GM10847 (cell line): ENCODE measurements at regions not wholly inside any gene's neighbourhood (a gene's known extent, or its start where the extent isn't known, plus 50 kb on each side); places are given as distances from the start of the nearest gene placed in this dataset.

Experiments used
- POLR2A ChIP-seq: IDR thresholded peaks from 2 replicates; pipeline ENCODE4 v1.6.1; 2011; ENCODE audit not compliant: insufficient read length; ENCODE audit errors: extremely low read depth

GRCh38 chr16:31714903-31715504 is 158.6 kb upstream of the ZNF267 start:
- no peak for TF ChIP-seq POLR2A

DNA sequence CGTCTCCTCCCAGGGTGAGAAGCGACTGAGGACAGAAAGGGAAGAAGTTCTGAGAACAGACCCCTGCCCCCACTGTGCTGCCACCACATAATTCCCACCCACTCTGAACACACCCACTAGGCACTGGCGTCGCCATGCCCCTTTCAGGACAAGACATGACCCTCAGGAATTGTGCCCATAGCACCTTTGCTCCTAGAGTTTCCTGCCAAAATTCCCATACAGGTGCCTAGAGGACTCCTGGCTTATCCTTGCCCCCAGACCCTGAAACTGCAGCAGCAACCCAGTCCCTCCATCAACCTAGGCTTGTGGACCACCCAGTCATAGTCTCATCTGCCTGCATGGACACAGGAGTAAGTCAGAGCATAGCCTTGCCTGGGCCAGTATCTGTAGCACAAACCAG is 157.7 kb upstream of the ZNF267 start:
- TF ChIP-seq POLR2A = no peak

DNA sequence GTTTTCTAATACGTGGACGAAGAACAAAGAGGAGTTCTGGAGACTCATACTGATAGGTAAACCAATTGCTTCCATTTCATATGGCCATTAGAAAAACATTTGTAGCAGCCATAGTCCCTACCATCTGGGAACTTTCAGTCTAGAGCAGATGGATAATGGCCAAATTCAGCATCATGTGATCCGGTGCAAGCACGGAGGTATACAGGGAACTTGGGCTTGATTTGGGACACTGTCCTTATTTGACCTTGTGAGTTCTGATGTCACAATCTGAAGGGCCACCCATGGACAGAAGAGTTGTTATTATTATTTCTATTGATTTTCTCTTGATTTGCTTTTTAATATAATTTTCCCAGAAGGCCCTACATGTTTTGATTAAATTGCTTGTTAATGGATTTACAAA is 154.6 kb upstream of the ZNF267 start:
- TF ChIP-seq POLR2A = no peak

- no peak for TF ChIP-seq POLR2A
These were observed 146.1 kb upstream of the ZNF267 start for GRCh38 chr16:31727553-31727952.

DNA sequence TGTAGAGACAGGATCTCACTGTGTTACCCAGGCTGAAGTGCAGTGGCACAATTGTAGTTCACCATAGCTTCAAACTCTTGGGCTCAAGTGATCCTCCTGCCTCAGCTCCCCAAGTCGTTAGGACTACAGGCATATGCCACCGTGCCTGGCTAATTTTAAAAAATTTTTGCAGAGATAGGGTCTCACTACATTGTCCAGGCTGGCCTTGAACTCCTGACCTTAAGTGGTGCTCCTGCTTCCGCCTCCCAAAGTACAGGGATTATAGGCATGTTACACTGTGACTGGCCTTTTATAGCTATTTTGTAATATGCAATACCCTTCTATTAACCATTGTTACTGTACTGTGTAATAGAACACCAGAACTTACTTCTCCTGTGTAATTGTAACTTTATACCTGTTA is 139.3 kb upstream of the ZNF267 start:
- no peak for TF ChIP-seq POLR2A

GRCh38 chr16:31745900-31746299 is 127.7 kb upstream of the ZNF267 start:
- no peak for TF ChIP-seq POLR2A

DNA sequence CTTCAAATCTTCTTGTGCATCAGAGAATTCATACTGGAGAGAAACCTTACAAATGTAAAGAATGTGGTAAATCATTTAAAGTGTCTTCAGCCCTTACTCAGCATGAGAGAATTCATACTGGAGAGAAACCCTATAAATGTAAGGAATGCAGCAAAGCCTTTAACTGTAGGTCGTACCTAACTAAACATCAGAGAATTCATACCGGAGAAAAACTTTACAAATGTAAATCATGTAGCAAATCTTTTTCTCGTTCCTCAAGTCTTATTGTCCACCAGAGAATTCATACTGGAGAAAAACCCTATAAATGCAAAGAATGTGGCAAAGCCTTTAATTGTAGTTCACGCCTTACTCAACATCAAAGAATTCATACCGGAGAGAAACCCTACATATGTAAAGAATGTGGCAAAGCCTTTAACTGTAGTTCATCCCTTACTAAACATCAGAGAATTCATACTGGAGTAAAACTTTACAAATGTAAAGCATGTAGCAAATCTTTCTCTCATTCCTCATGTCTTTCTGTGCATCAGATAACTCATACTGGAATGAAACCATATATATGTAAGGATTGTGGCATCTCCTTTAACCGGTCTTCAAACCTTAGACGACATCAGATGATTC is 118.5 kb upstream of the ZNF267 start:
- no peak for TF ChIP-seq POLR2A

DNA sequence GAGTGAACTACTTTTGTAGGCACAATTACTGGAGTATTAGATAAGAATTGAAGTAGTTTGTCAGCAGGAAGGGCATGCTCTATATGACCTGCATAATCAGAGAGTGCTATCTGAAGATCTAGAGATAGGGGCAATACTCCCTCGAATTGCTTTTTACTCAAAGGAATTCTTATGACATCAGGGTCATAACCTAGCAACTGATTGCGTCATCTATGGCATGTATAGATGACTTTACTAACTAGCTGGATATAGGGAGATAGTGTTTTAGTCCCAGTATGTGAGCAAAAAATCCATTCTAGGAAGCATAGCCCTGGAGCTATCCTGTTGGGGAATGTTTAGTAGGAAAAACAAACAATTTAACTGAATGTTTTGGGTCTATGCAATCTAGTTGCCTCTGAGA is 109.5 kb upstream of the ZNF267 start:
- TF ChIP-seq POLR2A = no peak

DNA sequence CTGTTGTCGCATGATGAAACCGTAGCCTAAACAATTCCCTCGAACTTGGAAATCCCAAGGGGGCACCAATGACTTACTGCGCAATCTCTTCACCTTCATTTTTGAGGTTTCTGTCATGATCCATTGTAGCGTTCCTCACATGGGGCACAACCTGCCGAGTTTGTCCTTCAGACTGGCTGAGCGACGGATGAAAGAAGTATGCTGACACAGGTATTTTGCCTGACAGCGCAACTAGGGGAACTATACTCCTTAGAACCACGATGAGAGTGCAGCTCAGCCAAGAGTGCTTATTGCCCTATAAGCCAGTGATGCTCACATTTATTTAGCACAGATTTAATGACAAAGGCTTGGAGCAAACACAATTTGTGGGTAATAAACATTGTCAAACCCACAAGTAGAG is 106.3 kb upstream of the ZNF267 start:
- TF ChIP-seq POLR2A = no peak

GRCh38 chr16:31780342-31780741 is 93.3 kb upstream of the ZNF267 start:
- no peak for TF ChIP-seq POLR2A

DNA sequence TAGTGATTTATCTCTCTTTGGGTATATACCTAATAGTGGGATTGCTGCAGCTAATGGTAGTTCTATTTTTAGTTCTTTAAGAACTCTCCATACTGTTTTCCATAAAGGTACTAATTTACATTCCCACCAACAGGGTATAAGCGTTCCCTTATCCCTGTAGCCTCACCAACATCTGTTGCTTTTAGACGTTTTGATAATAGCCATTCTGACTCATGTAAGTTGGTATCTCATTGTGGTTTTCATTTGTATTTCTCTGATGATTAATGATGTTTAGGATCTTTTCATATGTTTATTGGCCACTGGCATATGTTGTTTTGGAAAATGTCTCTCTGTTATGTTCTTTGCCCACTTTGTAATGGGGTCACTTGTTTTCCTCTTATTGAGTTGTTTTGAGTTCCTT is 88.5 kb upstream of the ZNF267 start:
- no peak for TF ChIP-seq POLR2A

DNA sequence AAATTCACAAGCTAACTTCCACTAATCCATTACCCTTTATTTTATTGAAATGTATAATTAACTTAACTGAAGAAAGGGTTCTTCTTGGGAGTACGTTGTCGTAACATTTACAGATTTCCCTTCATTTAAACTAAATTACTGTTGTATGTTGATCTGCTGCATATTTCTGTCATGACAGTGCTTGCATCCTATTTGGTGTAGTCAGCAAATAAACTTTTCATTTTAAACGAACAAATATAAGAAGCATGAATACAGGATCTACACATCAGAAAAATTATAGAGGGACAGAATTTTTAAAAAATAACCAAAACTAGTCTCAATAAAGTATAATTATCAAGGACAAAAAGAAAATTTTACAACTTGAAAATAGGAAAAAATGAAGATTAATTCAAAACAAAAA is 66.5 kb upstream of the ZNF267 start:
- TF ChIP-seq POLR2A = no peak

DNA sequence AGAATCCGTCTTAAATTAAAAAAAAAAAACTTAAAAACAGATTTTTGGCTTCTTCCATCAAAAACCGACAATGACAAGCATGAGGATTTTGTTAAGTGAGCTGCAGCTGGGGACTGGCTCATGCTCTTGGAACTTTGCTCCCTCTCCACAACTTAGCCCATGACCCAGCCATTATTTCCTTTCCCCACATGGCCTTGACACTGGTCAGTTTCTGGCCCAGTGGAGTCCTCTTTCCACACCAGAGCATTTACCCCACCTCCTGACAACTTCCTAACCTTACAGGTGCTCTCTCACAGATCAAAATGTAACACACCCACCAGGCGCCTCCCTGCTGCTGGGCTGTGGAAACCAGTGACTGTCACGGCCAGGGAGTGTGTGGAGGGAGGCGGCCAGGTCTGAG is 62.7 kb upstream of the ZNF267 start:
- TF ChIP-seq POLR2A = no peak

DNA sequence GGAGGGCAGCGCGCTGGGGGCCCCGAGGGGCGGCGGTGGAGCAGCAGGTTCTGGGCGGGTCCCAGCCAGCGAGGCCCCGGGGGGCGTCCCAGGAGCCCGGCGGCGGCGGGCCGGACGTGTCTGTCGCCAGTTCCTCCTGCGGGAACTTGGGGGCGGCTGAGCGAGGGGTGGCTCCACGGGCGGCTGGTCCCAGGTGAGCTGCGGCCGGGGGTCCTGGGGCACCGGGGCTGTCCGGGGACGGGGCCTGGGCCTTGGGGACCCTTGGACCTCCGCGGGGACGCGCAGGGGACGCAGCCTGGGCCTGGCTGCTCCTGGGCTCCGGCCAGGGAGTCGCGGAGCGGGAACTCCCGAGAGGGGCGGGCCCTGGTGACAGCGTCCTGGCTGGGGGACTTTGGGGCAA is 54.2 kb upstream of the ZNF267 start:
- no peak for TF ChIP-seq POLR2A

GRCh38 chr16:31819948-31820347 is 53.7 kb upstream of the ZNF267 start:
- TF ChIP-seq POLR2A = no peak
